ENCODE measurements at regions not wholly inside any gene's neighbourhood (a gene's known extent, or its start where the extent isn't known, plus 50 kb on each side); places are given as distances from the start of the nearest gene placed in this dataset.

DNA sequence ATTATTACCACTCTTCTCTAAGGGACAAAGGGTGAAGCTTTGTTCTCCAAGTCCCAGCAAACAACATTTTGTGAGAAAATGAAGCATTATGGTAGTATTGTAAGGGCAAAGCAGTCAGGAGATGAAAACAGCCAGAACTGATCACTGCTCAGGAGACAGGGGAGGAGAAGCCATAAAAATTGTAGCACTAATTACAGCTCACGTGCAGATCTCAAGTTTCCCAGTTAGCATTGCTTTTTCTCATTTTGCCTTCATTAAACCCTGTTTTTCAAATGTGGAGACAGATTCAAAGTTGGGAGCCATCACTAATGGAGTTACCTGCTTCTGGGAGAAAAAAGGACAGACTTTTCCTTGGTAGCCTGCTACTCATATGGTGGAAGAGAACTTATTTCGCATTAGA lies 210.9 kb upstream of the PDE10A start:
- no peak for DNase-seq (ENCODE audit: low read depth)

DNA sequence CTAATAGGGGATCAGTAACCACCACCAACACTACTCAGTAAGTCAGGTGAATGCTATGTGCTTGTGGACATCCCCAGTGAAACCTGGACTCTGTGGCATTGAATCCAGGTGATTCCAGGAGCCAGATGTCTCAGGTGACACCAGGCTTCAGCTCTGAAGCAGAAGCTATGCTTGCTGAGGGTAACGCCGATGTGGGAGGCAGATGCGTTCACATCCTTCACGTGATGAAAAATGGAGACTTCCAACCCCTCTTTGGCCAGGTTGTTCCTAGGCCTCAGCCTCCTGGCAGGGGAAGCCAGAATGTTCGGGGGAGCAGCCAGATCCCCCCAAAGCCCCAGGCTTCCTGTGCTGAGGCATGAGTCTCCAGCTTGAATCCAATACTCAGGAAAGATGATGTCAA lies 209.8 kb upstream of the PDE10A start:
- DNase-seq (ENCODE audit: low read depth) = no peak

DNA sequence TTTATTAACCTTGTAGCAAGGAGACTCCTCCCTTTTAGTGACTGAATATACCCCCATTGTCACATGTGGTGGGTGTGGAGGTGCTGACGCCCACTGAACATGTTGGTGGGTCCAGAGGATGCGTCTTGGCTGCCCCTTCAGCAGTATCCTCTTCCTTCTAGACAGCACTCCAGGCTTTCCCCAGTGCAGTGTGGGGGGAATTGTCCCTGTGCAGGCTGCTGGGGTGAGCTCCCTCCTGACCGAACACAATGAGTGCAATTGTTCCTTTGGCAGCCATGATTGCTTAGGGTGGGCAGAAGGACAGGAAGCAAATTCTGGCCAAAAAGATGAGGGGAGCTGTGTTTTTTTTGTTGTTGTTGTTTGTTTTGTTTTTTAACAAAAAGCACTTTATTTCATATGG lies 209.3 kb upstream of the PDE10A start:
- no peak for DNase-seq (ENCODE audit: low read depth)

DNA sequence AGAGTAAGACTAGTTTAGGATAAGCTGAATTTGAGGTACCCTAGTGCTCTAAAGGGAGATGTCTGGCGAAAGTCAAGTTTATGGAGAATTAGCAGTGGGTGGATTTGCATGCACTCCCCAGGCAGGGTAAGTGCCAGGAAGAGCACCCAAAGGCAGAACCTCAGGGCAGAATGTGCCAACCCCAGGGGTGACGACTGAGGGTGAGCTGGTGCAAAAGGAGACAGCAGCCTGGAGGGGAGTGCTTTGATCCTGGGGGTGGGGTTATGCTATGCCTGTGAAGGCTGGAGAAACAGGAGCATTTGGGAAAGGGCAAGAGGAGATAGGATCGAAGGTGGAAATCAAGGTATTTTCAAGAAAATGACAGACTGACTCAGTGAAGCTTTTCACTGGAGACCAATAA lies 208.5 kb upstream of the PDE10A start:
- DNase-seq (ENCODE audit: low read depth) = no peak

DNA sequence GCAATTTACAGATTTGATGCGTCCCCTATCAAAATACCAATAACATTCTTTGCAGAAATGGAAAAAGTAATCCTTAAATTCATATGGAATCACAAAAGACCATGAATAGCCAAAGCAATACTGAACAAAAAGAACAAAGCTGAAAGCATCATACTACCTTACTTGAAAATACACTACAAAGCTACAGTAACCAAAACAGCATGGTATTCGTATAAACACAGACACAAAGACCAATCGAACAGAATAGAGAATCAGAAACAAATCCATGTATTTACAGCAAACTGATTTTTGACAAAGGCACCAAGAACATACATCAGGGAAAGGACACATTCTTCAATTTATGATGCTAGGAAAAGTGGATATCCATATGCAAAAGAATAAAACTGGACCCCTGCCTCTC lies 206.5 kb upstream of the PDE10A start:
- no peak for DNase-seq (ENCODE audit: low read depth)

DNA sequence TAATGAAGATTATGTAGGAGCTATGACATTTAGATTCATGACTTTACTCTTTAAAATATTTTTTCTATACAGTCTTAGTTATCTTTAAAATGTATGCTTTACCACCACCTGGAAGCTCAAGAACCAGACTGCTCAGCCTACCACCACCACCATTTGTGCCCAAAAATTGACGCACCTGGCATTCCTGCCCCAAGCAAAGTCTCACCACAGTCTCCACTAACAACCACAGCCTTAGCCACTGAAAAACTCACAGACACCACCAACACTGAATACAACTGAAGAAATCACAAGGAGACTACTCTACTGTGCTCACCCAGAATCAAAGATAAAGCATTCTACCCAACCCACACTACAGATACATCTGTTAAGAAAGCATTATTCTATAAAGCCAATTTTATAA lies 201.9 kb upstream of the PDE10A start:
- no peak for DNase-seq (ENCODE audit: low read depth)

DNA sequence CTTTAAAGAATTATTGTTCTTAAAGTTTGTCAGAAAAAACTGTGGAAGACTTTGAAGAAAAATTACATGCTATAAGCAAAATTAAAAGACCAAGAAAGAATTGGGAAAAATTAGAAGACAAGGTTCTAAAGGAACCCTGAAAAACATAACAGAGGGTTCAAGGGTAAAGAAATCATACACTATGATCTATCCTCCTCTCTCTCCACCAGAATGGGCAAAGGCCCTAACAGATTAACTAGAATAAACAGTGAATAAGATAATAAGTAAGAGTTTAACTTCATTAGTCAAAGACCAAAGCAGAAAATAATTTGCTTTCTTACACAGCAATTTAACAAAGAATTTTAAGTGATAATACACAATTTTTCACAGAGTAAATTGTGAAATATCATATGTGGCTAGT lies 201.2 kb upstream of the PDE10A start:
- no peak for DNase-seq (ENCODE audit: low read depth)

DNA sequence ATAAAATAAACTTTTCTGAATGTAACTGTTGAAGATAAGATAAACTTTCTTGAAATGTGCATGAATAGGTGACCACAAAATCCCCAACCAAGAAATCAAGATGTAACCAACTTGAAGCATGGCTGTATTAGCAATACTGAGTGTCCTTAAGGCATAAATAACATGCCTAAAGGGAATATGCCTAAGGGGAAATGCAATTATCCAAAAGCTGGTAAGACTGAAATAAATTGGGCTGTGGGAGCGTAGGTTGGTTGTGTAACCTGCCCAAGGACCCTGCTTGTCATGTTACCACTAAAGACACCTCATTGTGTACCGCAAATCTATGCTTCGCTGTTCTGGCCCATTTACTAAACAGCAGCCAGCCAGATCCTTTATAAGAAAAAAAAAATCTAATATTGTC lies 200.8 kb upstream of the PDE10A start:
- DNase-seq (ENCODE audit: low read depth) = no peak

DNA sequence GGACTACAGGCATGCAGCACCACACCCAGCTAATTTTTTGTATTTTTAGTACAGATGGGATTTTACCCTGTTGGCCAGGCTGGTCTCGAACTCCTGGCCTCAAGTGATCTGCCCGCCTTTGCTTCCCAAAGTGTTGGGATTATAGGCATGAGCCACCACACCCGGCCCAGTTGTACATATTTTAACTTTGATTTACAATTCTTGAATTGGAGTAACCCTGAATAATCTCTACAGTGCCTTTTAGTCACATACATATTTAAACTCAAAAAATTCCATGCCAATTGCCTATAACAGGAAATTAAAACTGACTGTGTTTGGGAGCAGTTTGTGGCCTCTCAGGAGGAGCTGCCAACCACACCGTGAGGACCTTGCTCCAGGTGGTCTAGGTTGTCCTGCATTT lies 199.8 kb upstream of the PDE10A start:
- DNase-seq (ENCODE audit: low read depth) = no peak

DNA sequence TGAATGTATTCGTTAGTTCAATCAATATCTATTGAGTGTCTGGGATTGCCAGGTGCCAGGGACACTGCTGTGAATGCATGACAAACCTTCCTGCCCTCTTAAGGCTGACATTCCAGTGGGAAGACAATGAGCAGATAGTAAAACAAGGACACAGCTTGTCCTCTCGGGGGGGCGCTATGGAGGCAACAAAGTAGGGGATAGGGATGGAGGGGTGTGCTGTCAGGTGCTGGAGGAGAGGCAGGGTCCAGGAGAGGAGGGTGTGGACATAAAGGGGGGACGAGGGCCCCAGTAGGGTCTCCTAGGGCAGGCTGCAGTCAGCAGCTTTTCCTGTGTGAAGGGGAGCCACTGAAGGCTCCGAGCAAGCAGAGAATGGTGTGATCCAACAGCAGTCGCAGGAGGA lies 198.2 kb upstream of the PDE10A start:
- DNase-seq (ENCODE audit: low read depth) = no peak

DNA sequence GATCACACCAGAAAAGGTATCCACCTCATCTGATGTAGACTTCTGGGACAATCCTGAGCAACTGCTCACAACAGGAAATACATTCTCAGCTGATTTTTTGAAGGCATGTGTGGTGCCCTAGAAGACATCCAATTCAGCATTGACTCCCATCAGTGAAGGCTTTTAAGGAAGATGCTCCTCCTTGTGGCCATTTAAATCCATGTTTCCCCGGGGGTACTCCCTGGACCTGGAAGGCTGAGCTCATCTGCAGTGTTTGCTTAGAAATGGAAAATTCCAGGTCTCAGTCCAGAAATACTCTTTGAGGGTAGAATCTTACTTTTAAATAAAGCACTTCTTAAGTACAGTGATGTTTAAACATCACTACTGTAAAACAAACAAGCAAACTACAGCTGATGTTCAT lies 195.5 kb upstream of the PDE10A start:
- no peak for DNase-seq (ENCODE audit: low read depth)

DNA sequence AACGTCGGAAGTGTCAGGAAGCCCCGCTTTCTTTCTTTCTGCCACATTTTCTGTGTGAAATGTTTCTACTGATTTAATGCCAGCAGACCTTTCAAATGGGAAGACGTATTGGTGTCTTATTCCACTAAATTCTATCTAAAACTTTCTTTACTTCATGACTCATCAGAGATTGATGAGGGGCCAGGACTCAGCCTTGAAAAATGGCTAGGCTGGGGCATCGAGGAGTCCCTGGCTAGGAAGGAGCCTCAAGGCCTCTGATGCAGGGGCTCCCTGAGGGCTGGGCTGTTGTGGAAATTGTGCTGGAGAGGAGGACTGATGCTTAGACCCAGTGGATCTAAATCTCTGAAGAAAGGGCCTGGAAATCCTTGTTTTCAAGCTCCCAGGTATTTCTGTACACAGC lies 192.8 kb upstream of the PDE10A start:
- no peak for DNase-seq (ENCODE audit: low read depth)

DNA sequence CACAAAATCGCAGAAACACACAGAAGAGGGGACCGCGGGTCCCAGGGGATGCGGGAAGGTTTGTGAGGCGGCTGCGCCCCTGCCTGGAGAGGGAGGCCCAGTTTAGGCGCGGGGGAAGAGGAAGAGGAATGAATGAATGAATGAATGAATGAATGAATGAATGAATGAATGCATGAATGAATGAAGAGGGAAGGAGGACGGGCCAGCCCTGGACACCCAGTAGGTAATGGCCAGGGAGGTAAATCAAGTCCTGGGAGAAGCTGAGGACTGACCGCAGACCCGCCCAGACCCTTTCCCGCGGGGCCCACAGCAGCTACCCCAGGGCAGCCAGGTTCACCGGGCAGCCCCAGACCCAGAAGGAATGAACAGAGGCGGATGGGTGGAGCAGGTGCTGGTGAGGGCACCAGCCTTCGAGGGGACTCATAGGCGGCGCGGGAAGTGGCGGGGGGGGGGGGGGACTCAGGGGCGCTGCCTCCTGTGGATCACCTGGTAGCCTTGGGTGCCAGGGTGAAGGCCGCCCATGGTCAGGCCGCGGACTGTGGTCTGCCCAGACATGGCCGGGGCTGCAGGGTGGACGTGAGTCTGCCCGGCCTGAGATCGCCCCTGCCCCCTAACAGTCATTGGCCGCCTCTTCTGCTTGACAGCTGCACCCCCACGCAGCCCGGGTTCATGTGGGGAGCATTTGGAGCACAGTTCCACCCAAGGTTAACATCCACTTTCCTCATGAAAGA lies 192.0 kb upstream of the PDE10A start:
- DNase-seq (ENCODE audit: low read depth) = no peak

DNA sequence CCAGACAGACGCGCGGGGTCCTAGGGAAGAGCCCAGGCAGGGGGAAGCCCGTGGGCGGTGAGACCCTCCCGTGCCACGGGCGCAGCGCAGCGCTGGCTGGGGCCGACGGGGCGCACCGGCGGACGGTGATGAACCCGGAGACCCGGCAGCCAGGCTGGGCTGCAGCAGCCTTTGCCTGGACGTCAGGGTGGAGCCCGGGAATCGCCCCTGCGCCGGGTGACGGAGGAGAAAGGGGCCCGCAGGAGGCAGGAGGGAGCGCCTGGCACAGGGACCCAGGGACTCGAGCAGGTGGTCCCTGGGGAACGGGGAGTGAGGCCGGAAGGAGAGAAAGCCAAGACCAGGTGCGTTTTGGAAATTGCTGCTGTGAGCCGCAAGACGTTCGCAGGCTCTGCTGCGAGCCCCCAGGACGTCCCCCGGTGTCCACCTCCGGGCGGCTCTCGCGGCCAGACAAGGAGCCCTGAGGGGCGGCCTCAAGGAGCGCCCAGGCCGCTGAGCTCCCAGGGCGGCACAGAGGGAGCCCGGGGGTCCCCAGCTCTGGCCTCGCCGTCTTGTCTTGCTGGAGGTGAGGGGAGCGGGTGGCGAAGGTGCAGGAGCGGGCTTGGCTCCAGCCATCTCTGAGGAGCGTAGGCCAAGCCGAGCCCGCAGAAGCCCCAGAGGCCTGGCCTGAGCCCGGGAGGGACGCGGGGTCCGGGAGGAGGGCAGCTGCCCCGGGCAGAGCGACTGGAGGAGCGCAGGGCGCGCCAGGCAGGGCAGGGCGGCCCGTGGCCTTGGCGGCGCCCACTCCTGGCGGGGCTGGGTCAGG lies 191.2 kb upstream of the PDE10A start:
- DNase-seq (ENCODE audit: low read depth) = no peak

DNA sequence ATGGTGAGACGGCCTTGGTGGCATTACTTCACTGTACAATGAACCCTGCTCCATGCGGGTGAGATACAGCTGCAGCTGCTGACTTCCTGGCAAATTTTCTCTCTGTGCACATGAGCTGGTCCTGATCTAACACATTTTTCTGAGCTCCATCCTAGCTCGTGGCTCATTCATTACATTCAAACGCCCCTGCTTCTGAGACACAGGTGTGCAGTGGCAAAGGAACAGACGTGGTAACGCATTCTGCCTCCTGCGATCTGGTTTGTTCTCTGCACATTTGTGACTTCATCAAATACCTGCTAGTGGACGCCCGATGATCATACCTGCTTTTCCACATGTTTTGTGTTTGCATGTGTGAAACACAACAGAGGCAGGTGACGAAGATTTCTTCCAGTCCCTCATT lies 189.6 kb upstream of the PDE10A start:
- DNase-seq (ENCODE audit: low read depth) = no peak

DNA sequence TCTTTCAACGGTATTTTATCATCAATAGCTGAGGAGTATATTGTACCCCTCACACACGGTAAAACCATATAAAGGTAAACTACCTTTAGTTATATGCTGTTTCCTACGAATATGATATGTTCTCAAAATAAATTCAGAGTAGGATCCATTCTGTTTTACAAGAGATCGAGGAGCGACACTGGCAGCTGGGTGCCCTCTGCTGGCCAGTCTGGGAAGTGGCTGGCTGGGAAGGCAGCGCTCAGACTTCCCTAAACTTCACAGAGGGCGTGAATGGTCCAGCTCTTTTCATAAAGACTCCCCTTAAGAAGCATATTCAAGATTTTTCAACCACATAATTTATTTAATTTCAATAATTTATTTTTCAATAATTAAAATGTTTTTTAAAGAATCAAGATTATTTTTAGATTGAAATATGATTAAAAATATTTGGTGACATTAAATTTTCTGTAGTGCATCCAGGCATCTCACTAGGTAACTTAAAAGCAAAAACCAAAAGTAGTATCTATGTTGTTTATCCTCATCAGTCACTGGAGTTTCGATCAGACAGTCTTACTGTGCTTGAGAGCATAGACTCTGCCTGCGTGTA lies 187.5 kb upstream of the PDE10A start:
- peak; percentile 33 for DNase-seq (ENCODE audit: low read depth)

DNA sequence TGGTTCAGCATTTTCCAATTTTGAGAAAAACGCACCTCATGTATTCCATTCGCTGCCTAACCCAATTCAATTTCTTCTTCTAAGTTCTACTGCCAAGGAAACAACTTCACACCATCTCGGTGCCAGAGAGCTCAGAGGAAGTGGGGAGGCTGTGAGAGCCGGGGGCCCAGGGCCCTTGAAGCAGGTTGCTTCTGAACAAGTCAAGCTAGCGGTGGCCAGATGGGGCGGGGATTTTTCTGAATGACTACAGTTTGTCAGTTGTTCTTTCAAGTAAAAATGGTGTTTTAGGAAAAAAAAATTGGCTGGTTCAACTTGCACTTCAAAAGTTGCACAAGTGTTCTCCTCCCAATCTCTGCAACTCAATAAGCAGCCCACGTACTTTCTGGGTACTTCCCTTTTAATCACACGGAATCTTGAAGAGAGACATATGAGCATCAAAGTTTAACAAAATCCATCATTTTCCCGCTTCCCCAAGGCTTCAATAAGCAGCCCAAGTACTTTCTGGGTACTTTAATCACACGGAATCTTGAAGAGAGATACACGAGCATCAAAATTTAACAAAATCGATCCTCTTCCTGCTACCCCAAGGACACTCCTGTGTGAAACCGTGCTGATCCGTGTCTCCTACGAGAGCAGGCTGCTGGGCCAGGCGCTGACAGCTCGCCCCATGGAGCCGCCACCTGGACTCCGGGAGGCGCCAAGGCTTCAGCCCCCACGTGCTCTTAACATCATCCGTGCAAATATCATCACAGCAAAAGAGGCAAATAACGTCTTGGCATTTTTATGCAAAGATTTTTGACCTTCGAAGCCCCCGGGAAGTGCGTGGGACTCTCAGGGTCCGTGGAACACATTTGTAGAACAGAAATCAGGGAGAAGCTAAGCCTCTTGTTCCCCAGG lies 186.7 kb upstream of the PDE10A start:
- DNase-seq (ENCODE audit: low read depth) = no peak

DNA sequence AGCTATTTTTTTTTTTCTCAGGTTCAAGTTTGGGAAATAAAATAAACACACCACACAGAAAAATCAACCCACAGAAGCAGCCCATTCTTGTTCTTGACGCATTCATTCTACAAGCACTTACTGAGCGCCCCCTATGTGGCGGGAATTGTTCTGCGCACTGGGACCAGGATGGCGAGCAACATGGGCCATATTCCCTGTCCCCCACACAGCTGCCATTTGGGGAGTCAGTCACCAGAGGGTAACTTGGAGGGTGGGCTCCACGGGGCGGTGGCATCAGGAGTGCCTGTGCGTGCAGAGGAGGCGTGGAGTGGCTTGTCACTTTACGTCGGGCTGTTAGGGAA lies 185.0 kb upstream of the PDE10A start:
- no peak for DNase-seq (ENCODE audit: low read depth)

DNA sequence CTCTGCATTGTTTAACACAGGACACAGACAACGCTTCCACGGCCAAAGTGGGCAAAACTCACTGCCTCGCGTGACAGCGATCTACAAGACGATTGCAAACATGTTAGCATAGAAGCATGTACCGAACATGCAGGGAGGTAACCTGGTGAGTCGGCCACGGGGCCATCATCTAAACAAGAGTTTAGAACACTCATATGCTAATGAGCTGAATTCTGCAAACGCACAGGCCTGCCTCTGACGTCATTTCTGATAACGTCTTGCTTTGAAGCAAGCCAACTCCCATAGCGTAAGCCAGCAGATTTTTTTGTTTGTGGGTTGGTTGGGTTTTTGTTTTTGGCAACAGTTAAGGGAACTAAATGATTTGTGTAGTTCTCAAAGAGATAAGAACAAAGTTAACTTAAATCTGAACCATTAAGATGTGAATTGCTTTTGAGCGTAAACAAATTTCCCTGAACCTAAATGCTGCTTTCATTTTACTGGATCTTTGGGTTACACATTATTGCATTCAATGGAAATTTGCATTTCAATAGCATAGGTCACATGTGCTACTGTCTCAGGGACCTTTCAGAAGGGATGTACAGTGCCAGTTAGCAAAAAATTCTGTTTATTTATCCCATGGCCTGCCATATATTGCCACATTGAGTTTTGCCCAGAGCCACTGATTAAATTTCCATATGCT lies 184.5 kb upstream of the PDE10A start:
- DNase-seq (ENCODE audit: low read depth) = no peak

DNA sequence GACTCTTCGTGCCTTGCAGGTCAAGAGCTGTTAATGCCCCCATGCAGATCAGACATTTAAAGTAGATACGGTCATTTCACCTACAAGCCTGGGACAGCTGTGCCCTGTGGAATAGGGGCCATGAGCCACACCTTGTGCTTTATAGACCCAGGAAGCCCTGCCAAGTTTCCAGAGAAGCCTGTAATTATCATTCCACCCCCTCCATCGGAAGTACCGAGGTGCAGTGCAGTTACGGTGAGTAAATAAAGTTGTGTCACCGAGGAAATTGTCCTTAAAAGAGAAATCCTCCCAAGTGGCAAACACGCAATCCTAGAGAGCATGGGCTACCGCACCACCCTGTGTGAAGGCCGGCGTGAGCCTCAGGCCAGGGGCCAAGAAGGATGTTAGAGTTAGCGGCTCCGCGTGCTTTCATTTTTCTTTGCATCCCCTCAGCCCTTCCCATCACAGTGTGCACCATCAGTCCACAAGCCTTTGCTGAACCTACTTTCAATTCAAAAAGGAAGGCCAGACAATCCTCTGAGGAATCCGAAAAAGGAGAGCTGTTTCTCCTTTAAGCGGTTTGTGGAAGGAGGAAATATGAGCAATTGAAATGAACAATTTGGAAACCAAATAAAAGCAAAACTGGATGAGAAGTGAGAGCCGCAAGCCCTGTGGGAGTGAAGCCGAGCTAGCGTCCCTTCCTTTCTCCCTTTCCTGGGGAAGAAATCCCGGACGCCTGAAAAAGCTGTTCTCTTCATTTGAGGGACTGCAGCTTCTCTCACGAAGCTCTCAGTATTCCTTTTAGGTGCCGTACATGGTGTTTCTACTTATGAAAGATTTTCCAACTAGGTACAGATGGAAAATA lies 183.3 kb upstream of the PDE10A start:
- DNase-seq (ENCODE audit: low read depth) = no peak

DNA sequence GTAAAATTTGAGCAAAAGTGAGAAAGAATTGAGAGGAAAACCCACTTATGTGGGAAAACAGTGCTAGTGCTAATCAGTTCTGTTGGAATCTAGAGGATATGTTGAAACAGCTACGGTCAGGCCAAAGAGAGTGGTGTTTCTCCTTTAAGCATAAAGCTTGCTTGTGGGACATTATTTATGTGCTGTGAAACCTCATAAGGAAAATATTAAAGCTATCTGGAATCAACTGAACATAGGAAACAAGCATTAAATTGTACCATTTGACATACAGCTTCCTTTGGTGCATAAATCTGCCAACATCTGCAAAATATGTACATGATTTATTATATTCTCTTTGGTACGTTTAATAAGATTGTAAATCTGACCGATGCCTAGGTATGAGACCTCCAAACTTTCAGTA lies 182.5 kb upstream of the PDE10A start:
- no peak for DNase-seq (ENCODE audit: low read depth)

All from T follicular helper cell (primary cell).